ENCODE measurements at regions not wholly inside any gene's neighbourhood (a gene's known extent, or its start where the extent isn't known, plus 50 kb on each side); places are given as distances from the start of the nearest gene placed in this dataset.

GRCh38 chrX:16042980-16043379 lies 80.4 kb upstream of the GRPR start:
- no peak for TF ChIP-seq POLR2A (IDR thresholded peaks at IDR 0.05)
- no peak for TF ChIP-seq CTCF (IDR thresholded peaks at IDR 0.05)
